HepG2 (cell line): ENCODE measurements at regions not wholly inside any gene's neighbourhood (a gene's known extent, or its start where the extent isn't known, plus 50 kb on each side); places are given as distances from the start of the nearest gene placed in this dataset.

ENCODE experiments used
- CBX5 ChIP-seq: sonication (generic); formaldehyde crosslinking; IDR thresholded peaks from 2 replicates; pipeline ENCODE4 v1.4.0; 2020; ENCODE audit warnings: missing genetic modification reagents, borderline replicate concordance
- CCAR2 ChIP-seq: fragments of 200-400 bp; formaldehyde crosslinking; optimal IDR thresholded peaks from 2 replicates; pipeline ENCODE3; 2018; ENCODE audit warnings: low read depth, mild to moderate bottlenecking, low read length, moderate library complexity
- CREM ChIP-seq, 2 experiments: sonication (generic) in 1 of 2; formaldehyde crosslinking in 1 of 2; IDR thresholded peaks; 2 replicates each; pipeline versions ENCODE4 v1.4.0 to v1.6.1; 2016 to 2020; ENCODE audit warnings: antibody characterized with exemption in 1 of 2, mild to moderate bottlenecking in 1 of 2, missing genetic modification reagents in 1 of 2
- HMGXB4 ChIP-seq, 2 experiments: sonication (generic) in 1 of 2; formaldehyde crosslinking in 1 of 2; IDR thresholded peaks; 2 replicates each; pipeline versions ENCODE4 v1.4.0 to v1.6.1; 2018 to 2020; ENCODE audit warnings: missing genetic modification reagents in 2 of 2, borderline replicate concordance in 1 of 2, low read depth in 1 of 2, mild to moderate bottlenecking in 1 of 2, missing biosample characterization in 1 of 2
- HOXD1 ChIP-seq: sonication (generic); formaldehyde crosslinking; IDR thresholded peaks from 2 replicates; pipeline ENCODE4 v1.5.0; 2020; ENCODE audit warnings: missing genetic modification reagents
- KLF12 ChIP-seq: sonication (generic); formaldehyde crosslinking; IDR thresholded peaks from 2 replicates; pipeline ENCODE4 v1.4.0; 2020; ENCODE audit warnings: missing genetic modification reagents, borderline replicate concordance
- KMT2B ChIP-seq: IDR thresholded peaks from 2 replicates; pipeline ENCODE4 v1.6.1; 2016; ENCODE audit warnings: missing genetic modification reagents, missing compliant biosample characterization
- MYNN ChIP-seq: sonication (generic); formaldehyde crosslinking; IDR thresholded peaks from 2 replicates; pipeline ENCODE4 v1.4.0; 2020; ENCODE audit warnings: mild to moderate bottlenecking, low read depth, missing genetic modification reagents
- POLR2G ChIP-seq: fragments of 200-400 bp; formaldehyde crosslinking; IDR thresholded peaks from 2 replicates; pipeline ENCODE4 v1.6.1; 2018; ENCODE audit warnings: mild to moderate bottlenecking, low read depth, low read length, moderate library complexity
- RELA ChIP-seq: sonication (generic); formaldehyde crosslinking; IDR thresholded peaks from 2 replicates; pipeline ENCODE4 v1.4.0; 2020; ENCODE audit warnings: missing genetic modification reagents
- SPEN ChIP-seq: sonication (generic); formaldehyde crosslinking; IDR thresholded peaks from 2 replicates; pipeline ENCODE4 v1.5.1; 2020; ENCODE audit warnings: low read depth, mild to moderate bottlenecking, missing genetic modification reagents
- TRAFD1 ChIP-seq: sonication (generic); formaldehyde crosslinking; IDR thresholded peaks from 2 replicates; pipeline ENCODE4 v1.5.1; 2020; ENCODE audit warnings: missing genetic modification reagents, mild to moderate bottlenecking, borderline replicate concordance
- WIZ ChIP-seq: sonication (generic); formaldehyde crosslinking; IDR thresholded peaks from 2 replicates; pipeline ENCODE4 v1.5.1; 2020; ENCODE audit warnings: mild to moderate bottlenecking, missing genetic modification reagents
- ZNF20 ChIP-seq: sonication (generic); formaldehyde crosslinking; IDR thresholded peaks from 2 replicates; pipeline ENCODE4 v1.4.0; 2020; ENCODE audit warnings: mild to moderate bottlenecking, moderate library complexity, missing genetic modification reagents
- ZNF260 ChIP-seq: sonication (generic); formaldehyde crosslinking; IDR thresholded peaks from 2 replicates; pipeline ENCODE4 v1.4.0; 2020; ENCODE audit warnings: missing genetic modification reagents, low read depth, mild to moderate bottlenecking, borderline replicate concordance
- ZNF276 ChIP-seq: sonication (generic); formaldehyde crosslinking; IDR thresholded peaks from 2 replicates; pipeline ENCODE4 v1.4.0; 2020; ENCODE audit warnings: mild to moderate bottlenecking, low read depth, missing genetic modification reagents
- ZNF337 ChIP-seq: sonication (generic); formaldehyde crosslinking; IDR thresholded peaks from 2 replicates; pipeline ENCODE4 v1.5.1; 2020; ENCODE audit warnings: missing genetic modification reagents, low read depth, mild to moderate bottlenecking, borderline replicate concordance
- ZNF547 ChIP-seq: sonication (generic); formaldehyde crosslinking; IDR thresholded peaks from 2 replicates; pipeline ENCODE4 v1.5.1; 2020; ENCODE audit warnings: mild to moderate bottlenecking, missing genetic modification reagents
- ZNF644 ChIP-seq: IDR thresholded peaks from 2 replicates; pipeline ENCODE4 v1.6.1; 2016; ENCODE audit warnings: low read depth
- ZNF749 ChIP-seq: sonication (generic); formaldehyde crosslinking; IDR thresholded peaks from 2 replicates; pipeline ENCODE4 v1.8.0; 2022; ENCODE audit warnings: mild to moderate bottlenecking, missing genetic modification reagents, moderate library complexity, borderline replicate concordance
- ZNF766 ChIP-seq: sonication (generic); formaldehyde crosslinking; IDR thresholded peaks from 2 replicates; pipeline ENCODE4 v1.5.0; 2020; ENCODE audit warnings: missing genetic modification reagents, borderline replicate concordance
- ZNF768 ChIP-seq: sonication (generic); formaldehyde crosslinking; IDR thresholded peaks from 2 replicates; pipeline ENCODE4 v1.4.0; 2020; ENCODE audit warnings: missing genetic modification reagents
- ZNF772 ChIP-seq: sonication (generic); formaldehyde crosslinking; IDR thresholded peaks from 2 replicates; pipeline ENCODE4 v1.5.0; 2020; ENCODE audit warnings: mild to moderate bottlenecking, missing genetic modification reagents
- ZSCAN30 ChIP-seq: sonication (generic); formaldehyde crosslinking; IDR thresholded peaks from 2 replicates; pipeline ENCODE4 v1.5.0; 2020; ENCODE audit warnings: mild to moderate bottlenecking, missing genetic modification reagents

GRCh38 chr6:137811121-137811915 is 55.7 kb upstream of the TNFAIP3 start (continued):
- TF ChIP-seq ZNF749 (CRISPR knock-in tag), result peak; percentile 68; the same call in 1 of the 2 replicates
- TF ChIP-seq RELA (CRISPR knock-in tag), result peak; percentile 97
- 0 out of 2 replicates have a peak, but pooled peaks have one; percentile 55 for TF ChIP-seq ZNF644 (CRISPR knock-in tag)
- no peak for TF ChIP-seq WIZ (CRISPR knock-in tag)
- no peak for TF ChIP-seq ZSCAN30 (CRISPR knock-in tag)
- TF ChIP-seq ZNF337, result peak; percentile 21; the same call in 1 of the 2 replicates
- no peak for TF ChIP-seq CCAR2
- TF ChIP-seq ZNF547 (CRISPR knock-in tag), result peak; percentile 39
- peak; percentile 94 for TF ChIP-seq CBX5 (CRISPR knock-in tag)
- TF ChIP-seq CREM (IDR thresholded peaks at IDR 0.05), result peak; percentile 16; the same call in 1 of the 2 replicates
- TF ChIP-seq CREM (CRISPR knock-in tag; IDR thresholded peaks at IDR 0.05), result no peak
- peak; percentile 82 for TF ChIP-seq POLR2G
- TF ChIP-seq HOXD1 (CRISPR knock-in tag), result 0 out of 2 replicates have a peak, but pooled peaks have one; percentile 18
- TF ChIP-seq ZNF772 (CRISPR knock-in tag), result 0 out of 2 replicates have a peak, but pooled peaks have one; percentile 55
- no peak for TF ChIP-seq ZNF260 (CRISPR knock-in tag)
- no peak for TF ChIP-seq ZNF766
- TF ChIP-seq ZNF768 (CRISPR knock-in tag), result peak; percentile 88
- 0 out of 2 replicates have a peak, but pooled peaks have one; percentile 39 for TF ChIP-seq MYNN (CRISPR knock-in tag)
- TF ChIP-seq KMT2B, result peak; percentile 83
- no peak; the same call in 1 of the 2 replicates for TF ChIP-seq TRAFD1 (CRISPR knock-in tag)
- 0 out of 2 replicates have a peak, but pooled peaks have one; percentile 3 for TF ChIP-seq ZNF276 (CRISPR knock-in tag)
- TF ChIP-seq SPEN, result peak; percentile 90; the same call in 1 of the 2 replicates
- no peak for TF ChIP-seq ZNF20 (CRISPR knock-in tag)
- TF ChIP-seq KLF12, result peak; percentile 79; the same call in 1 of the 2 replicates
- TF ChIP-seq HMGXB4 (CRISPR knock-in tag; IDR thresholded peaks at IDR 0.05; ENCODE audit: borderline replicate concordance in 1 of 2, low read depth in 1 of 2), result peak in 1 of 2 experiments; percentile 56; a peak in 1 of 4 replicates
